GM19324 (cell line): ENCODE measurements at regions not wholly inside any gene's neighbourhood (a gene's known extent, or its start where the extent isn't known, plus 50 kb on each side); places are given as distances from the start of the nearest gene placed in this dataset.
"Not testable (repeated sequence)": the region's sequence is repeated elsewhere in the genome, so short reads cannot be mapped to it uniquely, and the experiment has no call there.

Source experiments
- ATAC-seq: cut with Tn5 transposase; IDR thresholded peaks from one replicate; pipeline ENCODE4 v1.9.1; 2021; ENCODE audit warnings: mild to moderate bottlenecking, moderate library complexity; ENCODE audit not compliant: unreplicated experiment, low FRiP score

DNA sequence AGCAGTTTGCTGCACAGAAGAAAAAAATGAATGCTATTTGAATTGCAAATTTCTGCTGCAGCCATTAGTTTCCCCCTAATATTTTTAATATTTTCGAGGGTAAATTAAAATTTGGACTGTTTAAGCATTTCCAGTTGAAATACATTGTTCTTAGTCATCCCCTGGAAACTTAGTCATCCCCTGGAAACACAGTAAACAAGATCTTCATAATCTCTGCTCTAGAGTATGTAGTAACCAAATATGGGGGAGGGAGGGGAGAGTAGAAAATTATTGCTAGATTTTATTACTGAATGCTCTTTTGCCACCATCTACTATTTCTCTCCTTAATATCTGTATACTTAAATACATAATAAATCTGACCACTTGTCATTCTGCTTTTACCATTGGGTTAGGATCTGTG lies 1053.3 kb downstream of the SORCS1 start:
- ATAC-seq = no peak

DNA sequence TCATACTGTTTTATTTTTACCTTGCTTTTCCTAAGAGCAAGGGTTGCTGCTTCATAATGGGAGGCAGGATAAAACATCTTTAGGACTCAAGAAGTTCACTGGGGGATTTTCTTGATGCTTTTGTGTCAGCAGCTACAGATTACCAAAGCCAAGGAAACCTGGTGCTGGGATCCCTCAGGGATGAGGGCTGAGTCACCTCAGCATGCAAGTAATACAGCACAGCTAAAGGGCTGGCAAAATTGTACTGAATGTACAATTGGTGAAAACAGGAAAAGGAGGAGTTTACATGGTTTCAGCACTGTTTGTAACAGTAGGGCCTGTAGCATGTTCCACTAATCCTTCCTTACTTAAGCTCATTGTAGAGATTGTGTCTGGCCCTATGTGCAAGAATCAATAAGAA lies 1056.8 kb downstream of the SORCS1 start:
- no peak for ATAC-seq

DNA sequence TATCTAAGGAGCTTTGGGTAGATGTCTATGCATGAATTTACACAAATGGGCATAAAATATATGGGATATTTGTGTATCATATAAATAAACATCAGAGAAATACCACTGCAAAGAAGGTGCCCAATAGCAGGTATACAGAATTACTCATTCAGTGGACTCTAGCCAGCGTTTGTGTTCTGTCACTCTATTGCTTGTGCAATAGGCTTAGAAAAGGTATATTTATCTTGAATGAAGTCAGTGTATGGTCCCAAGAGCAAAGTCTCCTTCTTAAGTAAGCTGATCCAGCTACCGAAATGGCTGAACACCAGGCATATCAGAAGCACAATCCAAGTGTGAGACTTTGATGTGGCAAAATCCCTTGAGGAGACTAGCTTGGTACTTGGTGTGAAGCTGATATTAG lies 1058.4 kb downstream of the SORCS1 start:
- no peak for ATAC-seq

DNA sequence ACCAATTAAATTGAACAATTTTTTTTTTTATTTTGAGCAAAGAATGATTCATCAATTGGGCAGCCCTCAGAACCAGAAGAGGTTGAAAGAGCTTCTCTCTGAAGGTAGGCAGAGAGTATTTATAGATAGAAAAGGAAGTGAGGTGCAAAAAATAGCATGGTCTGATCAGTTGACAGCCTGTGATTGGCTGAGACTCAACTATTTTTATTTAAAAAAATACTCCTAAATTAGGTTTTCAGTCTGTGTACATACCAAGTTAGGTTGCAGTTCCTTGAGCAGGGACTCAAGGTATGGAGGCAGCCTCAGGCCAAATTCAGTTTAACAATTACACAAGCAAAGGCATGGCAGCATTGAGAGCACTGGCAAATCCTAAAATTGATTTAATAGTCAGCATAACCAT lies 1074.7 kb downstream of the SORCS1 start:
- ATAC-seq = no peak

DNA sequence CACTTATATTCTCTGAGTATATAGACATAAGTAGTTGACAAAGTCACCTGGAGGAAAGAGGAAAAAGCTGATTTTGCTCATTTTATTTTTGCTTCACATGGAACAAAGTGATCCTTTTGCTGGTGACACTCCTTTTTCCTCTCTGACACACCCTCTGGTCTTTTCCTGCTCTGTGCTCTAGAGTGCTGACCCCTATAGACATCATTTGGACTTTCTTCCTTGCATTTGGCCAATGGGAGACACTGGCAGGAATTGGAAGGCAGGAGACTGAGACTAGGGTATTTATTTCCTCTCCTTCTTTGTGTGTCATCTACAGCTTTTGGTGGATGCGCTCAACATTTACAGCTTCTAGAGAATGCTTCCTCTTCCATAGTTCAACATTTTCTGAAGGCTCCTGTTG lies 1078.1 kb downstream of the SORCS1 start:
- no peak for ATAC-seq

DNA sequence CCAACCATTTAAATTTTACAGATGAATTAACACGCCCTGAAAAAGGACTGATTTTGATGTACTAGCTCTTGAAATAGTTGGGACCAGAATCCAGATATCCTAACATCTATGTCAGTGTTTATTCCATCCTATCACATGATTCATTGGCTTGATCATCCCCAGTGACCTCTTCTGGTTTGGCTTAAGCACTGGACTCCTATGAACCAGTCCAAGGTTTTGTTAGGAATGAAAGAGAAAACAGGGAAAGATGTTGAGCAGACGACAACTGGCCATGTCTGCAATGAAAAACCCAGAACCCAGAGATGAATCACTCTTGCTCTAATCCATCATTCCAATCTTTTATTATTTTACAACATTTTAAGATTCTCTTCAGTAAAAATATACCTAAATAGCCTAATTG lies 1080.9 kb downstream of the SORCS1 start:
- no peak for ATAC-seq

DNA sequence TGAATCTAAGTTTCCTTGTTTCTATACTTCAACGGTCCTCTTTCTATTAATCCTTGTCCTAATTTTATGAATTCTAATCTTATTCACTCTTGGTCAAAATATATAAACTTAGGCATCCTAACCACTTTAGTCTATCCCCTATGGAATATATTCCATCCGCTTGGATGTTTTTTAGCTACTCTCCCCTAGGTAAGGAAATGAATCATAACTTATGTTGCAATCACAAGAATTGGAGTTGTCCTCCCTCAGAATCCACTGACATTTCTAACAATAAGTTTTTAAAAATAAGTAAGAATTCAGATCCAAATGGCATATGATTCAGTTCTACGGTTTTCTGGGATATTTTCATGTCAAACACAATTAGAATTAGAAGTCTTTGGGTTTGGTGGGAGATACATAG lies 1081.6 kb downstream of the SORCS1 start:
- no peak for ATAC-seq

DNA sequence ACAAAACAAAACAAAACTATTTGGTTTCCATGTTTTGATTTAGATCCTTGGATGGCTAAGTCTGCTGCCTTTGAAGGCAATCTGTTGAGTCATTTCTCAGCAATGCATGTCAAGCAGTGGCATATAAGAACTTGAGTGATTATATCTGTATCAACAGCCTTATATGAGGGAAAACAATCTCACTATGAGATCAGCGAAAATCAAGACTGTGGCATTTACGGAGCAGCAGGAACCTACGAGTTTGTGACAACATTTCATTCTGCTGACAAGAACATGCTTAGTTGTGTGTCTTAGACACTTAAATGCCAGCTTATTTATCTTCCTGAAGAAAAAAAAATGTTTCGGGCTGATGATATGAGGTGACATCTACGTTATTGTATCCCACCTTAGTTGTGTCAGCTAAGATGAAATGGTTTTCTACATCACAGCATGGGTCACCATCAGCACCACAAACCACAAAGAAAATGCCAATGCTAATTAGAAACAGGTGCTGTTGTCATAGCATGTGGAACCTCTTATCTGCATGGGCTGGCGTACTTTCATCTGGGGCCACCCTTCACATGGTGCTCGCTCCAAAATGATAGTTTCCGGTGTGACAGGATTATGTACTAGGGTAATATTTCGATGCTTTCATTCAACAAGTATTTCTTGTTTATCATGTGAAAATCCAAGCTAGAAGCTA lies 1085.5 kb downstream of the SORCS1 start:
- ATAC-seq = no peak

DNA sequence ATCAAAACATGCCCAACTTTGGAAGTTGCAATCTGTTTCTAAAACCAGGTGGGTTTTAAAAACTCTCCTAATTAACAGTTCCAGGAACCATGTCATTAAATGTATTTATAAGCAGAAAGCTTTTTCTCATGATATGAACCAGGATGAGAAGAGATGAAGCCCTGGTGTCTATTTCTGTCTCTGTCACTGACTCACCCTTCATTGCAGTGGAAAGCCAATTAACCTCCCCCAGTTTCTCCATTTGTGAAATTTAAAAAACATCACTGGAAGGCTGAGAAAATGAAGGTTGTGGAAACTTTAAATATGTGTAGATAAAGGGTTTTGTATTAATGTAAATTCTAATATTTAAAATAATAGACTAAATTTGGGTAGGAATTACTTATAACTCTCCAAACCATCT lies 1088.0 kb downstream of the SORCS1 start:
- ATAC-seq = no peak

DNA sequence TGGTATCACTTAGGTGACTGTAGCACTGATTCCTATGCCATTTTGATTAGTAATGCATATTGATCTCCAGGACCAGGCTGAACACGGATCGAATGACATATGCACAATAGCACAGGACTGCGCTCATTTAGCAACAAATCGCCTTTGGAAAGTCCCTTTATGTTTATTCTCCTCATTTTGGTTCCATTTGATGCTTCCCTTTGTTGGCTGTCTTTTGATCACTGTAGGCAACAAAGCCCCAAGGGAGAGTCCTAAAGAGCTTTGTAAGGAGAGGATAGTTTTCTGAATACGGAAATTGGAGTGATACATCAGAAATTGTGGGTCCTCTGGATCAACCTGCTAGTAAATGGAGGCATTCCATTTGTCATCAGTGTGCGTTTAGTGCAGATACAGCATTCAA lies 1111.4 kb downstream of the SORCS1 start:
- no peak for ATAC-seq

DNA sequence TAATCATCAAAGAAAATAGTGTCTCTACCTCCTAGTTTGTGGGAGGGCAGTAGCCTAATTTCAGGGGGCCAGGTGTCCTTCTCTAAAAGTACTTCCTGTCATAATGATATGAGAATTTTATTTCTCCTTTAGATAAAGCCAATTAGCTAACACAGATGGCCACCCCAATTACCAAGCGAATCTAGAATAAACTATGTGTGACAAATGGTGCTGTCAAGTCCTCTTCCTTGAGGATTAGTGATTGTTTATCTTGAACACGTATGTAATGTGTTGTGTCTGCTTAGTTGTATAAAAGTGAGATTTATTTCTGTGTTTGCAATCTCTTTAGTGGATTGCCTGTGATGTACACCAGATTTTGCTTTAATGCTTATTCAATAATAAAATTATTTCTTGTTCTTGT lies 1120.0 kb downstream of the SORCS1 start:
- no peak for ATAC-seq

DNA sequence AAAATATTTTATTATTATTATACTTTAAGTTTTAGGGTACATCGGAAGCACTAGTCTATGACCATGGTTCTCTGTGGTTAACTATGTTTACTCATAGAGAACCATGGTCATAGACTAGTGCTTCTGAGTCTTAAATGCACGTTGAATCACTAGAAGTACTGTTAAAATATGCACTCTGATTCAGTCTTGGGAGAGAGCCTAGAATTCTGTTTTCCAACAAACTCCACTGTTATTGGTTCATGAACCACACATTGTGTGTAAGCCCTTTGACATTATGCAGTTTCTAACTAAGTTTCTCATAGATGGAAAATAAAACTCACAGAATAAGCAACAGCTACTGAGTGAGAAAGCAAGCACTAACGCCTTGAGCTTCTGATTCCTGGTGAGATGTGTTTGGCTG lies 1120.6 kb downstream of the SORCS1 start:
- ATAC-seq = no peak

DNA sequence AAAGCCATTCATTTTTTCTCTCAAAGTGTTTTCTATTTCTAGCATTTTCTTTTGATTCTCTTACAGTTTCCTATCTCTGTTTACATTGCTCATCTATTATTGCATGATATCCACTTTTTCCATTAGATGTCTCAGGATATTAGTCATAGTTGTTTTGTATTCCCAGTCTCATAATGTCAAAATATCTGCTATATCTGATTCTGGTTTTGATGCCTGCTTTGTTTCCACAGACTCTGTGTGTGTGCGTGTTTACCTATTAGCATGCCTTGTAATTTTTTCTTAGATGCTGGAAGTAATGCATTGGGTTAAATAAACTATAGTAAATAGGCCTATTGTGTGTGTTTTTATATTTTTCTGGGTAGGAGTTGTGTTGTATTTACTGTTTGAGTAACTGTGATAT lies 1126.3 kb downstream of the SORCS1 start:
- no peak for ATAC-seq

DNA sequence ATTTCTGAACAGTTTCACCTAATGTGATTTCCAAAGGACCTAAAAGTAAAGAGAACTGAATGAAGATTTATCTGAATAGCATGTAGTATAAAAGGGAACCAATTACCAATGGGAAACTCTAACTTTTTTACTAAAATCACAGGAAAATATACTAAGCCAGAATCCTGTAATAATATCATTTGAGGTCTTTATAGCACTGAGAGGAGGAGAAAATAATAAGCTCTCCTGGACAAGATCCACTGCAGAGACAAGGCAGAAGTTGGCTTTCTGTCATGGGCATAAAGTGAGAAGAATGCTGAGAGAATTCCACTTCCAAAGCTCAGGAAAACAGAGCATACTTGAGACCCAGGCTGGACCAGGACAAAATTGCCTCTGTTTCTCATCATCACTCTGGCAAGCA lies 1131.4 kb downstream of the SORCS1 start:
- ATAC-seq = no peak

DNA sequence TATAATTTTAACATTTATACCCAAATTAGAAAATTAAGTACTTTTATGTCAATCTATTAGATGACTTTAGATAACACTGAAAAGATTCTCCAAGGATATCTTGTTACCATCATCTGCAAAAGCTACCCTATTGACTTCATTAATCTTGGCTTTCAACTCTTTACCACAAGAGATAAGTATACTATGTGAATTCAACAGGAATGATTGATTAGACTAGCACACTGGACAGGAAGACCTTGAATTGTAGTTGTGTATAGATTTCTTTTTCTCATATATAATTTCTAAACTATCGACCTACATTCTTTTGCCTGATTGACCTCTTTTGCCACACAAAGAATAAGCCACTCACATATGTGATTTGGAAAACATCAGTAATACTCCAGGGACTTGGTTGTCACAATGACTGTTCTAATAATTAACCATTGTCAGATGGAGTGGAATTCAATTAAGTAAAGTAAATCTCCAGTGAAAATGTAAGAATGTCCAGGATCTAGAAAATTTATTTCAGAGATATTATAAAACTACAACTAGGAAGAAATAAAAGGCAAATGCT lies 1132.0 kb downstream of the SORCS1 start:
- no peak for ATAC-seq

DNA sequence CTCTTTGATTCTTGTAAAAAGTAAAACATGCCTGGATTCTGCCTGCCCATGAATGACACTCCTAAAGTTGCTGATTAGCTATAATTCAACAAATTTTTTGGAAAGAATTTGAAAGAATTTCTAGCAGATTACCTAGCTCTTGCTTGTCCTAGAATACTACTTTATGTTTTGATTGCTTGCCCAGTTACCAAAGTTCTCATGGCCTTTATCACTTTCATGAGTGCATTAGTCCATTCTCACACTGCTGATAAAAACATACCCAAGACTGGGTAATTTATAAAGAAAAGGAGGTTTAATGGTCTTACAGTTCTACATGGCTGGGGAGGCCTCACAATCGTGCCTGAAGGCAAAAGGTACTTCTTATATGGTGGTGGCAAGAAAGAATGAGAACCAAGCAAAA lies 1137.3 kb downstream of the SORCS1 start:
- ATAC-seq = no peak

DNA sequence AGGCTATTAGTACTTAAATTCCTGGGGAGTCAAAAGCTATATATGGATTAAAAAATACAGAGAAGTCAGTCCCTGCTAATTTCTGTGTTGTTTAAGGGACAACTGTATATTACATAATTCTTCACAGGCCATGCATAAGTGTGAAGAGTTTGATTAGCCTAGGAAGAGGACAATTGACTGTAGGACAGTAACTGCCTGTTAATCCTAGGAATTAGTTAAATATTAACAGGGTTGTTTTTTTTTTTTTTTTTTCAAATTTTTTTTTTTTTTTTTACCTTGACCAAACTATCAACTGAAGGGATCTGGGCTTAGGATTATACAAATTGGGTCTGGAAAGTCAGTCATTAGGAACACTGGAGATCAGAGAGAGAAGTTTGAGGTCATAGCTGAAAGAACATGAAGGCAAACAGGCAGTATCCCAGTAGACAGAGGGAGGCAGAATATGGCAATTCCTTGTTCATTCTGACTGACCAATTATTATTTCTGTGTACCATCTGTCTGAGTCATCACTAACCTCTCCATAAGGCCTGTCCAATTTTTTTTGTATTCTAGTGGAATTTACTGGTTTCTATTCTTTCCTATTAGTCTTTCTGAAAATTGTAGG lies 1139.2 kb downstream of the SORCS1 start:
- no peak for ATAC-seq

DNA sequence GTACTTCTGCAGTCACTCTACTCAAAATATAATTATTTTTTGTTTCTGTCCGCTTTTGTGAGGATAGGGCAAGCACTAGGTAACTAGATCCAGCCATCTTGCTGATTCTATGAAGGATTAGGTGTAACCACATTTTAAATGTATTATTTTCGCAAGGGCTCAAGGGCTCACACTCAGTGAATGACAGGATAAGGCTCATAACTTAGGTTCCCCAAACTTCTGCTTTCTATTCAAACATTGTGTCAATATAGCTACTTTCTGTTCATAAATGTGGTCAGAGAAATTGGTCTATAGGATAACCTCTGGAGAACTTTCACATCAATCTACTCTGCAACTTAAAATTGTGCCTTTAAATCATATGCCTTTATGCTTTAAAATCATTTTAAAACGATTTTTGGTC lies 1141.2 kb downstream of the SORCS1 start:
- ATAC-seq = no peak

DNA sequence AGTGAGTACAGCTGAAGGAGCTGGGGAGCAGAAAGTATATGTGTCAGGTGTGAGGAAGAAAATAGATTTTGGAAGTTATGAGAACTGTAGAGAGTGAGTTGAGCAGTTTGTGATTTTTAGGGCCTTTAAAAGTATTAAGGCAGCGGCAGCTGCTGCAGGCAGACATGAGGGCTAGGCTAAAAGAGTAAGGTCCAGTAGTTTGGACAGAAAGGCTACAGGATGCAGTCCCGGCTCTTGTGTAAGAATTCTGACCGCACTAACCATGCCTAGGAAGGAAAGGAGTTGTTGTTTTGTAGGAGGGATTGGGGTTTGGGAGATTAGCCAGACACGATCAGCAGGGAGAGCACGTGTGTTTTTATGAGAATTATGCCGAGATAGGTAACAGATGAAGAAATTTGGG lies 1144.9 kb downstream of the SORCS1 start:
- not testable (repeated sequence) for ATAC-seq

DNA sequence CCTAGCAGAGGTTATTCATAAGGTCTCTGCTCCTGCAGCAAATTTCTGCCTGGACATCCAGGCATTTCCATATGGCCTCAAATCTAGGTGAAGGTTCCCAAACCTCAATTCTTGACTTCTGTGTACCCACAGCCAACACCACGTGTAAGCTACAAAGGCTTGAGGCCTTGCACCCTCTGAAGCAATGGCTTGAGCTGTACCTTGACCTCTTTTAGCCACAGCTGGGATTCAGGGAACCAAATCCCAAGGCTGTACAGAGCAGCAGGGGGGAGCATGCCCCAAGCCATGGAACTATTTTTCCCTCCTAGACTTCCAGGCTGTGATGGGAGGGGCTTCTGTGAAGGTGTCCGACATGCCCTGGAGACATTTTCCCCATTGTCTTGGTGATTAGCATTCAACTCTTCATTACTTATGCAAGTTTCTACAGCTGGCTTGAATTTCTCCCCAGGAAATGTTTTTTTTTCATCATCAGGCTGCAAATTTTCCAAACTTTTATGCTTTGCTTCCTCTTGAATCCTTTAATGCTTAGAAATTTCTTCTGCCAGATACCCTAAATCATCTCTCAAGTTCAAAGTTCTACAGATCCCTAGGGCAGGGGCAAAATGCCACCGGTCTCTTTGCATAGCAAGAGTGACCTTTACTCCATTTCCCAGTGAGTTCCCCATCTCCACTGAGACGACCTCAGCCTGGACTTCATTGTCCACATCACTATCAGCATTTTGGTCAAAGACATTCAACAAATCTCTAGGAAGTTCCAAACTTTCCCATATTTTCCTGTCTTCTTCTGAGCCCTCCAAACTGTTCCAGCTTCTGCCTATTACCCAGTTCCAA lies 1148.9 kb downstream of the SORCS1 start:
- not testable (repeated sequence) for ATAC-seq

DNA sequence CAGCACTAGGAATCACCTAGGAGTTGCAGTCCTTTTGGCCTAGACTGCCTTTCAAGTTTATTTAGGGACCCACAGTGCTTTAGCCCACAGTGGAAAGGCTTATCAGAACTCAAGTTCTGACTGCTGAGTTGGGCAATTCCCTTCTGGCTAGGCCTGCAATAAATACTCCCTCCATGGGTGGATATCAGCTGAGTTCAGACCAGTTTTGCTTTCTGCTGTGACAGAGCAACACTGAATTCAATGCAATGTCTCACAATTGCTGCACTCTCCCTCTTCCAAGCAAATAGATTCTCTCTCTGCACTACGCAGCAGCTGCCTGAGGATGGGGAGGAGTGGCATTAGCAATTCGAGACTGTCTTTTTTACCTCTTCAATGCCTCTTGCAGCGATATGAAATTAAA lies 1153.3 kb downstream of the SORCS1 start:
- no peak for ATAC-seq
